ENCODE measurements at regions not wholly inside any gene's neighbourhood (a gene's known extent, or its start where the extent isn't known, plus 50 kb on each side); places are given as distances from the start of the nearest gene placed in this dataset.

- Histone ChIP-seq H3K27ac (ENCODE audit: low read depth, low read length) (no peak overlapping the region), H3K36me3 (ENCODE audit: control insufficient read depth in 3 of 3, insufficient read depth in 3 of 3, low read length in 3 of 3) (no peaks in the 10 kb centered on the region), H3K4me1 (ENCODE audit: control insufficient read depth in 3 of 3, insufficient read depth in 3 of 3, low read length in 3 of 3) (peaks cover 4 to 6% (median 4%) of the 10 kb centered on the region in 3 donors), H3K9me3 (ENCODE audit: control insufficient read depth in 3 of 3, low read length in 3 of 3) (no peaks in the 10 kb centered on the region), H3K9ac (ENCODE audit: low read depth in 1 of 3, low read length in 3 of 3) (no peak overlapping the region), H3K27me3 (ENCODE audit: control insufficient read depth in 3 of 3, insufficient read depth in 3 of 3, low read length in 3 of 3) (no peaks in the 10 kb centered on the region), H3K4me3 (ENCODE audit: low read length in 3 of 3) (no peak overlapping the region)
Measured at GRCh38 chr7:47150497-47151260, 431.2 kb downstream of the TNS3 start.

GRCh38 chr7:47149971-47150370, 431.9 kb downstream of the TNS3 start:
- Histone ChIP-seq H3K27me3 (ENCODE audit: control insufficient read depth in 3 of 3, insufficient read depth in 3 of 3, low read length in 3 of 3) (no peaks in the 10 kb centered on the region), H3K9me3 (ENCODE audit: control insufficient read depth in 3 of 3, low read length in 3 of 3) (no peaks in the 10 kb centered on the region), H3K27ac (ENCODE audit: low read depth, low read length) (no peak overlapping the region), H3K4me1 (ENCODE audit: control insufficient read depth in 3 of 3, insufficient read depth in 3 of 3, low read length in 3 of 3) (peaks cover 4 to 6% (median 4%) of the 10 kb centered on the region in 3 donors), H3K9ac (ENCODE audit: low read depth in 1 of 3, low read length in 3 of 3) (no peak overlapping the region), H3K36me3 (ENCODE audit: control insufficient read depth in 3 of 3, insufficient read depth in 3 of 3, low read length in 3 of 3) (no peaks in the 10 kb centered on the region), H3K4me3 (ENCODE audit: low read length in 3 of 3) (no peak overlapping the region)

DNA sequence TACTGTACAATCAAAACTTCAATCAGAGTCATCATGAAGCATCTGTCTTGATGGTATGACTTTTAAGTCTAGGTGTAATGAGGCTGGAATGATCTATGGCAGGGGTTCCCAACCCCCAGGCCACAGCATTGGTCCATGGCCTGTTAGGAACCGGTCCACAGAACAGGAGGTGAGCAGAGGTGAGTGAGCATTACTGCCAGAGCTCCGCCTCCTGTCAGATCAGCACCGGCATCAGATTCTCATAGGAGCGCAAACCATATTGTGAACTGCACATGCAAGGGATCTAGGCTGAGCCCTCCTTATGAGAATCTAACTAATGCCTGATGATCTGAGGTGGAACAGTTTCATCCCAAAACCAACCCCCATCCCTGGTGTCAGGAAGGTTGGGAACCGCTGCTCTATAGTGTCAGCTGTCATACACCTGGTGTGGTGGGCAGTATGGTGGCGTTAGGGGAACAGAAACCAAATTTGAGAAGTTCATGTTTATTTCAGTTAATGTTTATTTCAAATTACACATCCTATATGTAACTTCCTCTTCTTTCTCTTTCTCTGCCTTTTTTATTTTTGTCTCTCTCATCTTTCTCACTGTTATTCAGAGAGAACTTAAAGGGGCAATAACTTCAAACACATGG, 432.6 kb downstream of the TNS3 start:
- Histone ChIP-seq H3K4me3 (ENCODE audit: low read length in 3 of 3) (no peak overlapping the region), H3K27me3 (ENCODE audit: control insufficient read depth in 3 of 3, insufficient read depth in 3 of 3, low read length in 3 of 3) (no peaks in the 10 kb centered on the region), H3K9me3 (ENCODE audit: control insufficient read depth in 3 of 3, low read length in 3 of 3) (no peaks in the 10 kb centered on the region), H3K9ac (ENCODE audit: low read depth in 1 of 3, low read length in 3 of 3) (no peak overlapping the region), H3K27ac (ENCODE audit: low read depth, low read length) (no peak overlapping the region), H3K4me1 (ENCODE audit: control insufficient read depth in 3 of 3, insufficient read depth in 3 of 3, low read length in 3 of 3) (peaks cover 4 to 6% (median 4%) of the 10 kb centered on the region in 3 donors), H3K36me3 (ENCODE audit: control insufficient read depth in 3 of 3, insufficient read depth in 3 of 3, low read length in 3 of 3) (no peaks in the 10 kb centered on the region)

GRCh38 chr7:47148536-47149207, 433.2 kb downstream of the TNS3 start:
- H3K36me3 ChIP-seq (ENCODE audit: control insufficient read depth in 3 of 3, insufficient read depth in 3 of 3, low read length in 3 of 3): no peaks in the 10 kb centered on the region
- no peaks in the 10 kb centered on the region for H3K27me3 ChIP-seq (ENCODE audit: control insufficient read depth in 3 of 3, insufficient read depth in 3 of 3, low read length in 3 of 3)
- H3K9me3 ChIP-seq (ENCODE audit: control insufficient read depth in 3 of 3, low read length in 3 of 3): no peaks in the 10 kb centered on the region
- H3K4me1 ChIP-seq (ENCODE audit: control insufficient read depth in 3 of 3, insufficient read depth in 3 of 3, low read length in 3 of 3): peaks cover 4% of the 10 kb centered on the region in 3 donors
- H3K4me3 ChIP-seq (ENCODE audit: low read length in 3 of 3): no peak overlapping the region
- no peak overlapping the region for H3K27ac ChIP-seq (ENCODE audit: low read depth, low read length)
- no peak overlapping the region for H3K9ac ChIP-seq (ENCODE audit: low read depth in 1 of 3, low read length in 3 of 3)

GRCh38 chr7:47147213-47147631, 434.7 kb downstream of the TNS3 start:
- no peaks in the 10 kb centered on the region for H3K36me3 ChIP-seq (ENCODE audit: control insufficient read depth in 3 of 3, insufficient read depth in 3 of 3, low read length in 3 of 3)
- no peak overlapping the region for H3K4me3 ChIP-seq (ENCODE audit: low read length in 3 of 3)
- no peaks in the 10 kb centered on the region for H3K27me3 ChIP-seq (ENCODE audit: control insufficient read depth in 3 of 3, insufficient read depth in 3 of 3, low read length in 3 of 3)
- H3K9me3 ChIP-seq (ENCODE audit: control insufficient read depth in 3 of 3, low read length in 3 of 3): no peaks in the 10 kb centered on the region
- no peak overlapping the region for H3K27ac ChIP-seq (ENCODE audit: low read depth, low read length)
- no peak overlapping the region for H3K9ac ChIP-seq (ENCODE audit: low read depth in 1 of 3, low read length in 3 of 3)
- no peaks in the 10 kb centered on the region for H3K4me1 ChIP-seq (ENCODE audit: control insufficient read depth in 3 of 3, insufficient read depth in 3 of 3, low read length in 3 of 3)

GRCh38 chr7:47145982-47146381, 435.9 kb downstream of the TNS3 start:
- Histone ChIP-seq H3K27ac (ENCODE audit: low read depth, low read length) (no peak overlapping the region), H3K9ac (ENCODE audit: low read depth in 1 of 3, low read length in 3 of 3) (no peak overlapping the region), H3K4me3 (ENCODE audit: low read length in 3 of 3) (no peak overlapping the region), H3K27me3 (ENCODE audit: control insufficient read depth in 3 of 3, insufficient read depth in 3 of 3, low read length in 3 of 3) (no peaks in the 10 kb centered on the region), H3K9me3 (ENCODE audit: control insufficient read depth in 3 of 3, low read length in 3 of 3) (no peaks in the 10 kb centered on the region), H3K36me3 (ENCODE audit: control insufficient read depth in 3 of 3, insufficient read depth in 3 of 3, low read length in 3 of 3) (no peaks in the 10 kb centered on the region), H3K4me1 (ENCODE audit: control insufficient read depth in 3 of 3, insufficient read depth in 3 of 3, low read length in 3 of 3) (no peaks in the 10 kb centered on the region)

DNA sequence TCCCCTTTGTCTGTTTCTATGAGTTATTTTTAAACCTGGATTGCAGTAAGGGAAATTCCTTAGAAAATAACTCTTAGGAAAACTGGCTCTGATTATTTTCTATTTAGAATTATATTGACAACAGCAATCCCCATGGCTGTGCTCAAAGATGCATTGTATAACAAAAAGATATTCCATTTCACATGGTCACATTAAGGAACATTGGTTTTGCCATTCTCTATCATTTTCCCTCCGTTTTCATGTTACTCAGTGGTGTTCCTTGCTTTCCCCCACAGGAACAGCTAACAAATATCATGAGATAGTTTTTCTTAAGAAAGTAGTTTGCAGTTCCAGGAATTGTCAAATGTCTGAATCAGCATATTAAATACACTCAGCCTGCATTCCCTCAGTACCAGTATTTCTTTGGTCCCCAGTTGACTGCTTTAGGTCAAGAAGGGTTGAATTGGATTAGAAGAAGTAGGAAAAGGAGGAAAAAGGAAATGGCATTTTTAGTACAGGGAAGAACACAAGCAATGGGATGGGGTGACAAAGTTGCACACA, 436.7 kb downstream of the TNS3 start:
- Histone ChIP-seq H3K4me3 (ENCODE audit: low read length in 3 of 3) (no peak overlapping the region), H3K4me1 (ENCODE audit: control insufficient read depth in 3 of 3, insufficient read depth in 3 of 3, low read length in 3 of 3) (no peaks in the 10 kb centered on the region), H3K36me3 (ENCODE audit: control insufficient read depth in 3 of 3, insufficient read depth in 3 of 3, low read length in 3 of 3) (no peaks in the 10 kb centered on the region), H3K27me3 (ENCODE audit: control insufficient read depth in 3 of 3, insufficient read depth in 3 of 3, low read length in 3 of 3) (no peaks in the 10 kb centered on the region), H3K9me3 (ENCODE audit: control insufficient read depth in 3 of 3, low read length in 3 of 3) (no peaks in the 10 kb centered on the region), H3K9ac (ENCODE audit: low read depth in 1 of 3, low read length in 3 of 3) (no peak overlapping the region), H3K27ac (ENCODE audit: low read depth, low read length) (no peak overlapping the region)

DNA sequence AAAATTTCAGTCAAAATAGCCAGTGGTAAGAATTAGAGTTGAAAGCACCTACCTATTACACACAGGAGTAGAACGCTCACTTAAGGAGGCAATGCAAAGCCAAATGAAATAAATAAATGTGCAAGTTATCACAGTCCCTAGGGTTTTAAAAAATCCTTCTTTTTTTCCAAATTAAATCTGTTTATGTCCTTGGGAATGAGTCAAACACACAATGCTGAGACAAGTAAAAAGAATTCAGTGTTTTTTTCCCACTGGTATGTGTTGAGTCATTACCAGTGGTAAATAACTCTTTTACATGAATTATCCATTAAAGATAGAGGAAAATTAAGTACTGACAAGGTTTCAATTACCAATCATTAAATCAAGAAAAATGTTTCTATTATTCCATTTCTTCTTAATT, 438.6 kb downstream of the TNS3 start:
- Histone ChIP-seq H3K9me3 (ENCODE audit: control insufficient read depth in 3 of 3, low read length in 3 of 3) (no peaks in the 10 kb centered on the region), H3K36me3 (ENCODE audit: control insufficient read depth in 3 of 3, insufficient read depth in 3 of 3, low read length in 3 of 3) (no peaks in the 10 kb centered on the region), H3K27me3 (ENCODE audit: control insufficient read depth in 3 of 3, insufficient read depth in 3 of 3, low read length in 3 of 3) (no peaks in the 10 kb centered on the region), H3K27ac (ENCODE audit: low read depth, low read length) (no peak overlapping the region), H3K9ac (ENCODE audit: low read depth in 1 of 3, low read length in 3 of 3) (no peak overlapping the region), H3K4me1 (ENCODE audit: control insufficient read depth in 3 of 3, insufficient read depth in 3 of 3, low read length in 3 of 3) (no peaks in the 10 kb centered on the region), H3K4me3 (ENCODE audit: low read length in 3 of 3) (no peak overlapping the region)

GRCh38 chr7:47142867-47143175, 439.1 kb downstream of the TNS3 start:
- H3K9me3 ChIP-seq (ENCODE audit: control insufficient read depth in 3 of 3, low read length in 3 of 3): no peaks in the 10 kb centered on the region
- H3K27ac ChIP-seq (ENCODE audit: low read depth, low read length): no peak overlapping the region
- no peaks in the 10 kb centered on the region for H3K4me1 ChIP-seq (ENCODE audit: control insufficient read depth in 3 of 3, insufficient read depth in 3 of 3, low read length in 3 of 3)
- no peaks in the 10 kb centered on the region for H3K36me3 ChIP-seq (ENCODE audit: control insufficient read depth in 3 of 3, insufficient read depth in 3 of 3, low read length in 3 of 3)
- no peak overlapping the region for H3K9ac ChIP-seq (ENCODE audit: low read depth in 1 of 3, low read length in 3 of 3)
- no peak overlapping the region for H3K4me3 ChIP-seq (ENCODE audit: low read length in 3 of 3)
- H3K27me3 ChIP-seq (ENCODE audit: control insufficient read depth in 3 of 3, insufficient read depth in 3 of 3, low read length in 3 of 3): no peaks in the 10 kb centered on the region

Measured in skeletal muscle tissue (tissue), 3 donors.